CD4-positive, alpha-beta T cell (primary cell): ENCODE measurements at regions not wholly inside any gene's neighbourhood (a gene's known extent, or its start where the extent isn't known, plus 50 kb on each side); places are given as distances from the start of the nearest gene placed in this dataset.

Experiments used
- ATAC-seq: fragments of 200-7000 bp; cut with Tn5 transposase; one replicate; pipeline ENCODE4 v1.10.0; 2022; ENCODE audit warnings: mild to moderate bottlenecking; ENCODE audit not compliant: poor library complexity
- CTCF ChIA-PET: fragments of 350-600 bp; sonication (Branson Sonifier 250); formaldehyde crosslinking; loops from one replicate; lab custom pipeline; 2021; ENCODE audit warnings: antibody characterized with exemption, inconsistent platforms; lab: Charles Lee
- POLR2A ChIA-PET: fragments of 350-600 bp; sonication (Branson Sonifier 250); formaldehyde crosslinking; loops from one replicate; lab custom pipeline; 2021; ENCODE audit warnings: antibody characterized with exemption, inconsistent platforms; lab: Charles Lee
- DNase-seq, 14 experiments: peaks; one replicate each; pipeline ENCODE4 v3.0.0-alpha.2; 2013 to 2020; ENCODE audit warnings: mixed read lengths in 2 of 14
- H3K27ac ChIP-seq, 2 donors: one replicate each; pipeline versions ENCODE4 v1.5.1 to v1.7.0; 2013; ENCODE audit warnings: low read length in 2 of 2, low read depth in 1 of 2, mild to moderate bottlenecking in 1 of 2
- H3K27me3 ChIP-seq, 2 experiments: 1 replicate in 1 of 2; 2 replicates in 1 of 2; pipeline versions ENCODE4 v1.6.1 to v1.7.0; 2013; ENCODE audit warnings: low read length in 2 of 2, control low read depth in 1 of 2, mild to moderate bottlenecking in 1 of 2, moderate library complexity in 1 of 2; ENCODE audit not compliant: insufficient read depth in 2 of 2, control insufficient read depth in 1 of 2
- H3K36me3 ChIP-seq: one replicate; pipeline ENCODE4 v1.6.1; 2013; ENCODE audit warnings: low read length, control low read depth; ENCODE audit not compliant: insufficient read depth
- H3K4me1 ChIP-seq: one replicate; pipeline ENCODE4 v1.6.1; 2013; ENCODE audit warnings: low read length, control low read depth; ENCODE audit not compliant: insufficient read depth
- H3K4me3 ChIP-seq: one replicate; pipeline ENCODE4 v1.5.1; 2013; ENCODE audit warnings: mild to moderate bottlenecking, low read length, moderate library complexity
- H3K9me3 ChIP-seq, 2 experiments: 1 replicate in 1 of 2; 2 replicates in 1 of 2; pipeline versions ENCODE4 v1.6.1 to v1.7.0; 2013; ENCODE audit warnings: low read length in 2 of 2, mild to moderate bottlenecking in 2 of 2, control low read depth in 1 of 2, moderate library complexity in 1 of 2; ENCODE audit not compliant: control insufficient read depth in 1 of 2, insufficient read depth in 1 of 2
- H3K27ac Mint-ChIP-seq: one replicate; pipeline ENCODE4 v1.8.0; 2020; ENCODE audit warnings: mixed read lengths
- H3K27me3 Mint-ChIP-seq: one replicate; pipeline ENCODE4 v1.8.0; 2021; ENCODE audit warnings: mixed read lengths
- H3K36me3 Mint-ChIP-seq: one replicate; pipeline ENCODE4 v1.8.0; 2021; ENCODE audit warnings: low read depth, mixed read lengths
- H3K4me1 Mint-ChIP-seq: one replicate; pipeline ENCODE4 v1.8.0; 2021; ENCODE audit warnings: low read depth, mixed read lengths
- H3K4me3 Mint-ChIP-seq: one replicate; pipeline ENCODE4 v1.8.0; 2020; ENCODE audit warnings: mild to moderate bottlenecking, mixed read lengths
- H3K9me3 Mint-ChIP-seq: one replicate; pipeline ENCODE4 v1.8.0; 2020; ENCODE audit warnings: mixed read lengths
- intact Hi-C, 2 experiments: fragments of 100-400 bp; cut with DNase I in 1 of 2; cut with micrococcal nuclease in 1 of 2; formaldehyde crosslinking; loops; one replicate each; pipeline versions ENCODE4 v1.15.1 to v1.9.0; 2023 to 2025; cut with DNase I, micrococcal nuclease
- TF ChIP-seq, protein P1 (sequence below): fragments of 200-600 bp; IDR thresholded peaks from one replicate; pipeline ENCODE4 v1.8.0; 2022; ENCODE audit warnings: antibody characterized with exemption, mild to moderate bottlenecking

DNA sequence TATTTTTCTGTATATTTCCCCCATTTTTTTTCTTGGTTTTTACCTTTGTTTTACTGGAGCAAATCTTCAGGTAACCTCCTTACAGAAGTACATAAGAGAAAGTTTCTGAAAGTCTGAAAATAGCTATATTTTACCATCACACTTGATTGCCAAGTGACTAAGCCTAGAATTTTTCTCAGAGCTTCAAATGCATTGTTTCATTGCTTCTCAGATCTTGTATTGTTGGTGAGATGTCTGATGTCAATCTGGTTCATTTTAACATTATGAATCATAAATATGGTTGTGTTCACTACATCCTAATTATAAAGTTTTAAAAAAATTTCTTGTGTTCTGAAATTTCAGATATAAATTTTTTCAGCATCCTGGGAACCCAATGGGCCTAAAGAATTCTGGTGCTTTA is 228.2 kb downstream of the AHR start:
- Histone ChIP-seq H3K4me3 (no peak overlapping the region), H3K9me3 (no peaks in the 10 kb centered on the region), H3K27ac (no peak overlapping the region), H3K36me3 (no peaks in the 10 kb centered on the region), H3K27me3 (no peaks in the 10 kb centered on the region), H3K4me1 (peaks cover under 1% of the 10 kb centered on the region)
- ATAC-seq (no peak), DNase-seq (no peak)
- Mint-ChIP-seq H3K27ac (no peak overlapping the region), H3K4me1 (no peaks in the 10 kb centered on the region), H3K4me3 (no peak overlapping the region), H3K9me3 (no peaks in the 10 kb centered on the region), H3K36me3 (no peaks in the 10 kb centered on the region), H3K27me3 (no peaks in the 10 kb centered on the region)
- CTCF ChIA-PET = no interaction called here
- intact Hi-C loops = loop anchor here (10.0 kb wide), 2 partner anchors 462 to 542 kb away; no protein-coding TSS in a partner anchor
- POLR2A ChIA-PET = no interaction called here
- TF ChIP-seq, protein P1, sequence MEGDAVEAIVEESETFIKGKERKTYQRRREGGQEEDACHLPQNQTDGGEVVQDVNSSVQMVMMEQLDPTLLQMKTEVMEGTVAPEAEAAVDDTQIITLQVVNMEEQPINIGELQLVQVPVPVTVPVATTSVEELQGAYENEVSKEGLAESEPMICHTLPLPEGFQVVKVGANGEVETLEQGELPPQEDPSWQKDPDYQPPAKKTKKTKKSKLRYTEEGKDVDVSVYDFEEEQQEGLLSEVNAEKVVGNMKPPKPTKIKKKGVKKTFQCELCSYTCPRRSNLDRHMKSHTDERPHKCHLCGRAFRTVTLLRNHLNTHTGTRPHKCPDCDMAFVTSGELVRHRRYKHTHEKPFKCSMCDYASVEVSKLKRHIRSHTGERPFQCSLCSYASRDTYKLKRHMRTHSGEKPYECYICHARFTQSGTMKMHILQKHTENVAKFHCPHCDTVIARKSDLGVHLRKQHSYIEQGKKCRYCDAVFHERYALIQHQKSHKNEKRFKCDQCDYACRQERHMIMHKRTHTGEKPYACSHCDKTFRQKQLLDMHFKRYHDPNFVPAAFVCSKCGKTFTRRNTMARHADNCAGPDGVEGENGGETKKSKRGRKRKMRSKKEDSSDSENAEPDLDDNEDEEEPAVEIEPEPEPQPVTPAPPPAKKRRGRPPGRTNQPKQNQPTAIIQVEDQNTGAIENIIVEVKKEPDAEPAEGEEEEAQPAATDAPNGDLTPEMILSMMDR = no peak

DNA sequence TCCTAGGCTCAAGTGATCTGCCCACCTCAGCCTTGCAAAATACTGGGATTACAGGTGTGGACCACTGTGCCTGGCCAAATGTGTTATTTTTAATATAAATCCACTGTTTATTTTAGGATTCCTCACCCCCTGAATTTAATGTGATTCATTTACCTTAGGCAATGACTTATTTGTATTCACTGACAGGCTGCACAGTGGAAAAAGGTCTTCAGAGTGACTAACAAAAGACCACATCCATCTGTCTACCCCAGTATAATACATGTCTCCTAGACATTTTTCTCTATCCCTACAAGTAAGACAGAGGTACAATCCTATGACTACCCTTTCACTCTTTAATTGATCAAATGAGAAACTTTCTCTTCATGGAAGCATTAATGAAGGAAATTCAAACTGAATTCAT is 230.2 kb downstream of the AHR start:
- Histone ChIP-seq H3K27ac (no peak overlapping the region), H3K4me1 (peaks cover 3% of the 10 kb centered on the region), H3K36me3 (no peaks in the 10 kb centered on the region), H3K4me3 (no peak overlapping the region), H3K27me3 (peaks cover 0 to 6% of the 10 kb centered on the region in 2 experiments), H3K9me3 (no peaks in the 10 kb centered on the region)
- POLR2A ChIA-PET = no interaction called here
- Mint-ChIP-seq H3K4me1 (no peaks in the 10 kb centered on the region), H3K36me3 (no peaks in the 10 kb centered on the region), H3K27ac (no peak overlapping the region), H3K4me3 (no peak overlapping the region), H3K9me3 (no peaks in the 10 kb centered on the region), H3K27me3 (no peaks in the 10 kb centered on the region)
- intact Hi-C loops = loop anchor here (10.0 kb wide), 2 partner anchors 464 to 544 kb away; no protein-coding TSS in a partner anchor
- DNase-seq = no peak
- ATAC-seq = no peak
- TF ChIP-seq, protein P1 = no peak
- CTCF ChIA-PET = no interaction called here

DNA sequence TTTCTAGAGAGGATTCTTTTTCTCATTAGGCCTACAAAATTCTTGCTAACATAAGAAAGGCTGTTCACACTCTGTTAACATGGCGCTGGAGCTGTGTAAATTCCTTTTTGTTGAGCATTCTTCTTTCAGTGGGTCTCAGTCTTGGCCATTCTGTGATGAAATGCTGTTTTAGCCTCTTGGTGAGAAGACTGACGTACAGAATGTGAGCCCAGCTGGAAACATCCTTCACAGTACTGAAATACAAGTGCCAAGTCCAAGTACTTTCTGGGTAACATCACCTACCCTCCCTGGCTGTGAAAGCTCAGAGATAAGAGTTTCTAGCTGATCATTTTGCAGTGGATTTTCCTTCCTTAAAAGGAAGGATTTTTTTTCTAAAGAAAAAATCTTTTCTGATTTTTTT is 231.8 kb downstream of the AHR start:
- TF ChIP-seq, protein P1 = no peak
- H3K9me3 Mint-ChIP-seq = no peaks in the 10 kb centered on the region
- ChIA-PET POLR2A (no interaction called here), CTCF (no interaction called here)
- no peak overlapping the region for H3K27ac Mint-ChIP-seq
- no peak overlapping the region for H3K4me3 Mint-ChIP-seq
- no peaks in the 10 kb centered on the region for H3K4me1 Mint-ChIP-seq
- DNase-seq (no peak), ATAC-seq (no peak)
- Histone ChIP-seq H3K27ac (no peak overlapping the region), H3K27me3 (peaks cover 0 to 6% of the 10 kb centered on the region in 2 experiments), H3K9me3 (no peaks in the 10 kb centered on the region), H3K4me3 (no peak overlapping the region), H3K36me3 (no peaks in the 10 kb centered on the region), H3K4me1 (peaks cover 3% of the 10 kb centered on the region)
- intact Hi-C loops = loop anchor here in 1 of 2 experiments (5.0 to 10.0 kb wide), 2 partner anchors 225 to 548 kb away; no protein-coding TSS in a partner anchor
- no peaks in the 10 kb centered on the region for H3K36me3 Mint-ChIP-seq
- H3K27me3 Mint-ChIP-seq = no peaks in the 10 kb centered on the region
